HepG2 (cell line): ENCODE measurements at regions not wholly inside any gene's neighbourhood (a gene's known extent, or its start where the extent isn't known, plus 50 kb on each side); places are given as distances from the start of the nearest gene placed in this dataset.
A peak's percentile ranks its signal among the peaks of the same experiment; 100 is the strongest.
"Not testable (repeated sequence)": the region's sequence is repeated elsewhere in the genome, so short reads cannot be mapped to it uniquely, and the experiment has no call there.

Source experiments
- ATAC-seq: fragments of 200-7000 bp; cut with Tn5 transposase; 3 replicates; pipeline ENCODE4 v1.9.1; 2020; ENCODE audit warnings: mild to moderate bottlenecking, moderate library complexity
- BruUV-seq: library from RNA; stranded (reverse); fragments of 400-500 nt; replicated peaks from 2 replicates; lab custom pipeline; 2021; lab: Mats Ljungman, UMichigan
- CTCF ChIA-PET: fragments of 300-600 bp; formaldehyde crosslinking; extraction: SDS; loops from one replicate; lab custom pipeline; 2021; ENCODE audit warnings: low total read pairs, inconsistent platforms, low intra/inter-chr PET ratio; lab: Yijun Ruan, JAX
- POLR2A ChIA-PET: fragments of 350-600 bp; sonication (Branson Sonifier 250); formaldehyde crosslinking; loops from one replicate; lab custom pipeline; 2020; ENCODE audit warnings: antibody characterized with exemption, inconsistent platforms; lab: Yijun Ruan, JAX
- DNase-seq: peaks from one replicate; pipeline ENCODE4 v3.0.0-alpha.2; 2015; ENCODE audit warnings: low spot score
- FAIRE-seq: peaks from 3 replicates; lab custom pipeline; 2011; peaks lifted over from hg19 to GRCh38; lab: Jason Lieb, UNC
- H2AFZ ChIP-seq: one replicate; pipeline ENCODE4 v1.6.1; 2011; ENCODE audit warnings: low read length, inconsistent platforms
- H3K27ac ChIP-seq: fragments of 300-600 bp; 3 replicates; pipeline ENCODE4 v1.8.0; 2011; ENCODE audit warnings: mixed run types, mild to moderate bottlenecking, mixed read lengths, low read length, inconsistent platforms; ENCODE audit not compliant: insufficient read depth; ENCODE audit errors: extremely low read length
- H3K27me3 ChIP-seq, 2 experiments: fragments of 200-600 bp in 1 of 2; 2 replicates in 1 of 2; 3 replicates in 1 of 2; pipeline versions ENCODE4 v1.6.0 to v1.8.0; 2011; ENCODE audit warnings: low read length in 2 of 2, mild to moderate bottlenecking in 2 of 2, moderate library complexity in 2 of 2, inconsistent platforms in 1 of 2; ENCODE audit not compliant: insufficient read depth in 2 of 2, control insufficient read depth in 1 of 2
- H3K36me3 ChIP-seq, 2 experiments: fragments of 200-600 bp in 1 of 2; replicated peaks in 1 of 2; 2 replicates in 1 of 2; 3 replicates in 1 of 2; pipeline versions ENCODE4 v1.5.1 to v1.8.0; 2011; ENCODE audit warnings: low read length in 2 of 2, inconsistent platforms in 1 of 2; ENCODE audit not compliant: insufficient read depth in 2 of 2, control insufficient read depth in 1 of 2
- H3K4me1 ChIP-seq: 2 replicates; pipeline ENCODE4 v1.5.1; 2012; ENCODE audit warnings: low read length, inconsistent platforms; ENCODE audit not compliant: insufficient read depth
- H3K4me2 ChIP-seq: 2 replicates; pipeline ENCODE4 v1.6.0; 2011; ENCODE audit warnings: low read depth, low read length, inconsistent platforms
- H3K4me3 ChIP-seq, 3 experiments: fragments of 200-600 bp in 1 of 3; sonication (generic), shearing (Covaris generic) in 1 of 3; replicated peaks in 1 of 3; 2 replicates each; pipeline ENCODE4 v1.5.1; 2011 to 2016; ENCODE audit warnings: low read length in 3 of 3, inconsistent platforms in 2 of 3, low read depth in 2 of 3, mild to moderate bottlenecking in 2 of 3, control low read depth in 1 of 3, mixed read lengths in 1 of 3; ENCODE audit not compliant: insufficient read depth in 1 of 3
- H3K79me2 ChIP-seq: one replicate; pipeline ENCODE4 v1.6.1; 2011; ENCODE audit warnings: low read length, inconsistent platforms; ENCODE audit not compliant: insufficient read depth
- H3K9ac ChIP-seq: 2 replicates; pipeline ENCODE4 v1.6.0; 2011; ENCODE audit warnings: mild to moderate bottlenecking, low read depth, low read length, inconsistent platforms; ENCODE audit not compliant: insufficient read depth
- H3K9me3 ChIP-seq: 2 replicates; pipeline ENCODE4 v1.5.1; 2012; ENCODE audit warnings: mild to moderate bottlenecking, low read length
- H4K20me1 ChIP-seq: 2 replicates; pipeline ENCODE4 v1.6.0; 2011; ENCODE audit warnings: inconsistent platforms, mild to moderate bottlenecking, low read length, moderate library complexity; ENCODE audit not compliant: insufficient read depth
- NFAT5 ChIP-seq: sonication (generic); formaldehyde crosslinking; IDR thresholded peaks from 2 replicates; pipeline ENCODE4 v1.4.0; 2020; ENCODE audit warnings: missing genetic modification reagents
- SOX13 ChIP-seq, 3 experiments: fragments of 450-650 bp in 1 of 3; sonication (generic) in 1 of 3; formaldehyde crosslinking in 1 of 3; IDR thresholded peaks in 2 of 3; conservative IDR thresholded peaks in 1 of 3; 2 replicates each; pipeline versions ENCODE4 v1.5.0 to v1.6.1; 2016 to 2020; ENCODE audit warnings: antibody characterized with exemption in 1 of 3, mild to moderate bottlenecking in 1 of 3, missing compliant biosample characterization in 1 of 3, missing genetic modification reagents in 1 of 3, moderate library complexity in 1 of 3
- SOX5 ChIP-seq: IDR thresholded peaks from 2 replicates; pipeline ENCODE4 v1.6.1; 2016; ENCODE audit warnings: borderline replicate concordance
- WGBS: methylation state at CpG from one replicate; pipeline ENCODE4 v1.1.6; 2017; ENCODE audit warnings: low lambda C conversion rate; 5-methylcytosine and 5-hydroxymethylcytosine counted together
- in situ Hi-C: cut with HindIII; loops from 2 replicates; pipeline ENCODE4 v1.10.0; 2017; ENCODE audit warnings: low pct_unique_long_range_greater_than_20kb; ENCODE audit not compliant: extremely low pct_ligation_motif_present
- intact Hi-C: fragments of 100-400 bp; cut with micrococcal nuclease; formaldehyde crosslinking; loops from one replicate; pipeline ENCODE4 v1.10.0; 2022; ENCODE audit not compliant: unreplicated experiment

- no peak for TF ChIP-seq NFAT5 (CRISPR knock-in tag)
- TF ChIP-seq, all 625 proteins: peak for 0
These were observed 368.0 kb upstream of the SGCG start (continued) for GRCh38 chr13:22812793-22813192.

- POLR2A ChIA-PET; H4K20me1 ChIP-seq; H3K27ac ChIP-seq; H3K79me2 ChIP-seq; FAIRE-seq; TF ChIP-seq SOX13 (IDR thresholded peaks at IDR 0.05): not testable (repeated sequence)
- in situ Hi-C loops: loop anchor here (25.0 kb wide), 1 partner anchor 499 kb away; no protein-coding TSS in a partner anchor
- TF ChIP-seq SOX13 (CRISPR knock-in tag; conservative IDR thresholded peaks at IDR 0.05 in 1 of 2, IDR thresholded peaks at IDR 0.05 in 1 of 2): peak in 1 of 2 experiments; percentile 63; a peak in 2 of 4 replicates
- TF ChIP-seq SOX5 (CRISPR knock-in tag): peak; percentile 40; the same call in 1 of the 2 replicates
- TF ChIP-seq, all 625 proteins: peak for 2; not testable (repeated sequence) for 623
- BruUV-seq, H3K27me3 ChIP-seq, CTCF ChIA-PET, H3K4me3 ChIP-seq, H3K9me3 ChIP-seq, intact Hi-C loops, ATAC-seq, H2AFZ ChIP-seq, H3K36me3 ChIP-seq, H3K9ac ChIP-seq, DNase-seq: not testable (repeated sequence)
- H3K4me2 ChIP-seq: peak overlapping the region; percentile 55
- WGBS: 16% methylated on average over 19 of the region's 21 CpGs
- H3K4me1 ChIP-seq: peaks cover 24% of the 10 kb centered on the region
These were observed 367.0 kb upstream of the SGCG start for GRCh38 chr13:22813531-22814377.

GRCh38 chr13:22814433-22814832 lies 366.3 kb upstream of the SGCG start:
- intact Hi-C loops, CTCF ChIA-PET, H3K4me2 ChIP-seq, BruUV-seq, FAIRE-seq, H3K36me3 ChIP-seq, H3K9me3 ChIP-seq, H4K20me1 ChIP-seq, POLR2A ChIA-PET, H3K4me3 ChIP-seq, H3K27ac ChIP-seq, ATAC-seq, H3K9ac ChIP-seq, DNase-seq, H3K79me2 ChIP-seq, H2AFZ ChIP-seq, H3K27me3 ChIP-seq: not testable (repeated sequence)
- WGBS: 52% methylated on average over 8 of the region's 8 CpGs
- in situ Hi-C loops: loop anchor here (25.0 kb wide), 1 partner anchor 498 kb away; no protein-coding TSS in a partner anchor
- peaks cover 24% of the 10 kb centered on the region for H3K4me1 ChIP-seq
